Endothelial cell of umbilical vein (primary cell): ENCODE measurements at regions not wholly inside any gene's neighbourhood (a gene's known extent, or its start where the extent isn't known, plus 50 kb on each side); places are given as distances from the start of the nearest gene placed in this dataset.

ENCODE experiments used
- CTCF ChIP-seq, 2 donors: IDR thresholded peaks; 1 replicate in 1 of 2; 2 replicates in 1 of 2; pipeline ENCODE4 v1.5.1; 2011; ENCODE audit warnings: low read length in 2 of 2, mild to moderate bottlenecking in 2 of 2, moderate library complexity in 2 of 2, control low read depth in 1 of 2, inconsistent platforms in 1 of 2, low read depth in 1 of 2; ENCODE audit not compliant: insufficient read depth in 1 of 2; ENCODE audit errors: extremely low read depth in 1 of 2
- EZH2 ChIP-seq: IDR thresholded peaks from 2 replicates; pipeline ENCODE4 v1.6.1; 2012; ENCODE audit warnings: borderline replicate concordance, low read depth, mild to moderate bottlenecking, moderate library complexity, low read length, inconsistent platforms; ENCODE audit not compliant: severe bottlenecking
- FOS ChIP-seq: IDR thresholded peaks from 2 replicates; pipeline ENCODE4 v1.6.1; 2011; ENCODE audit warnings: mild to moderate bottlenecking, low read length, moderate library complexity, borderline replicate concordance; ENCODE audit not compliant: insufficient read depth
- POLR2A ChIP-seq: IDR thresholded peaks from 2 replicates; pipeline ENCODE4 v1.6.1; 2012; ENCODE audit warnings: low read depth, mild to moderate bottlenecking, control low read depth, low read length
- POLR2AphosphoS5 ChIP-seq: IDR thresholded peaks from 2 replicates; pipeline ENCODE4 v1.6.1; 2012; ENCODE audit warnings: low read depth, mild to moderate bottlenecking, control low read depth, low read length, moderate library complexity; ENCODE audit not compliant: insufficient read depth

GRCh38 chr16:64012166-64012565, 1109.7 kb downstream of the CDH11 start:
- TF ChIP-seq CTCF (IDR thresholded peaks at IDR 0.05; ENCODE audit: extremely low read depth in 1 of 2, insufficient read depth in 1 of 2, low read depth in 1 of 2, low read length in 2 of 2): no peak
- no peak for TF ChIP-seq POLR2A
- no peak for TF ChIP-seq EZH2
- no peak for TF ChIP-seq POLR2AphosphoS5
- TF ChIP-seq FOS: no peak
